SKM-1 (cell line): ENCODE measurements at regions not wholly inside any gene's neighbourhood (a gene's known extent, or its start where the extent isn't known, plus 50 kb on each side); places are given as distances from the start of the nearest gene placed in this dataset.

Experiments used
- DNase-seq: peaks from one replicate; lab custom pipeline; 2025; ENCODE audit not compliant: unreplicated experiment; lab: John Stamatoyannopoulos, UW

DNA sequence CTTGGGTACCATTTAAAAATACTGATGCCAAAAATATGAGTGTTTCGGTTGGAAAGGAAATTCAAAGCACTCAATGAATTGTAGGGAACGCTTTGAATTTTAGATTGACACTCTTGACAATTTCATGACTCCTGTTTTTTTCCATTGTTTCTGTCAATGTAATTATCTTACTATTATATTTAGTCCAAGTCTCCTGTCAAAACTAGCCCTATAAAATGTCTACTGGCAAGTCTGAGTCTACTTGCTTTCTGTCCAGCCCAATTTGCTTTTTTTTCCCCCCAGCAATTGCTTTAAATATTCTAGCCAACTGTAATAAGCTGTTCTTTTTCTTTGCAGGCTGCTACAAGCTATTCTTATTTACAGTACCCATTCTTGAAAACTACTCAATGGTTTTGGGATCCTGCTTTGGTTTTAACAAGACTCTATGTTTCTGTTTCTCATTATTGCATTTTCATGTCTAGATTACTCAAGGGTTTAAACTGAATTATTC, 1103.9 kb upstream of the GJE1 start:
- DNase-seq = no peak

DNA sequence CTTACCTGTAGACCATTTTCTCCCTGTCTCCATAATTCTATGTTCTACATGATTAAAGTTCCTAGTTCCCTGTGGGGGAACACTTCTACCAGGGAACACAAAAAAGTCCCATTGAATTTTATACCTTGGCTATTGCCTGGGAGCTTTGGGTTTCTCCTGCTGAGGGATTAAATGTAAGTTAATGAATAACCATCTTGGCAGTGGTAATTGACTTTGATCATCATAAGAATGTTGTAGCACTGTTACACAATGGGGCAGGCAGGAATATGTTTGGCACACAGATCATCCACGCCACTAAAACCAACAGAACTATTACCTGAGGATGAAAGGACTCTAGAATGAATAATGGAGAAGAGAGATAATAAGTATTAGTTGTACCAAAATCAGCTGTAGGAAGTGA, 1106.2 kb upstream of the GJE1 start:
- no peak for DNase-seq

GRCh38 chr6:141024526-141024925, 1108.2 kb upstream of the GJE1 start:
- no peak for DNase-seq

GRCh38 chr6:141017941-141018340, 1114.8 kb upstream of the GJE1 start:
- DNase-seq = no peak

GRCh38 chr6:141000917-141001316, 1131.8 kb upstream of the GJE1 start:
- no peak for DNase-seq

- no peak for DNase-seq
Observed at GRCh38 chr6:140993515-140993914, 1139.2 kb upstream of the GJE1 start.

DNA sequence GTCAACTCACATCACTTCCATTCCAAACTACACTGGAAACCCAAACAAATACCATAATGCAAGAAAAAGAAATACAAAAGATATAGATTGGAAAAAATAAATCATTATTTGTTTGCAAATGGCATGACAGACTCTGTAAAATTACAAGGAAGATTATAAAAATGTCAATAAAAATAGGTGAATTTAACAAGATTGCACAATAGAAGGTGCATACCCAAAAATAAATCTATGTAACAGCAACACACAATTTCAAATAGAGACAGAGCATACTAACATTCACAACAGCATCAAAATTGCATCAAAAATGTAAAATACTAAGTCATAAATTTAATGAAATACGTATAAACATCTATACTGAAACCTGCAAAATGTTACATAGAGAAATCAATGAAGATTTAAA, 1140.0 kb upstream of the GJE1 start:
- DNase-seq = no peak

- DNase-seq = no peak
Observed at GRCh38 chr6:140988780-140989179, 1143.9 kb upstream of the GJE1 start.

GRCh38 chr6:140987364-140988155, 1145.2 kb upstream of the GJE1 start:
- no peak for DNase-seq

- DNase-seq = no peak
Observed at GRCh38 chr6:140985679-140986275, 1146.9 kb upstream of the GJE1 start.

DNA sequence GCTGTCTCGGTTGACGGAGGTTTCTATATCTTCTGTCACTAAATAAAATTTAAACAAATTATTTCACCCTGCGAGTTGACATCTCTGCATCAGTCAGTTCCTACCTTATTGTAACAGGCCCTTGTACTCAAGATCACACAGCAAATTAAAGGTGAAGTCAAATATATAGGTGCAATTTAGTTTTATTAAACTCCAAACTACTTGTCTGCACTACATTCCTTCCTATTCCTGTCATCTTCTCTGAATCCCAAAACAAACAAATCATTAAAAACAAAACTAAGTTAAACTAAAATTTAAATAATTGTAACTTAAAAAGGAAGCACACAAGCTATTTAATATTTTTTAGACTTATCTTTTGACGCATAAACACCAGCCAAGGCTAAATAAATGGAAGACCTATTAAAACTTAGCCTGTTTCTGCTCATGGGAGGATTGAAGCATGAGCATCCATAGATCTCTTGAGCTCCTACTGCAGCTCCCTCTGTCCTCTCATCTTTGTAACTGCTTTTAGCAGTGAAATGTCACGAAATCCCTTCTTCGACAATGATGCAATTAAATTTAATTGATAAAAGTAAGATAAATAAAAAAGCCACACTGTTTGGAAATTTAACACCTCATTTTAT, 1152.3 kb upstream of the GJE1 start:
- no peak for DNase-seq

DNA sequence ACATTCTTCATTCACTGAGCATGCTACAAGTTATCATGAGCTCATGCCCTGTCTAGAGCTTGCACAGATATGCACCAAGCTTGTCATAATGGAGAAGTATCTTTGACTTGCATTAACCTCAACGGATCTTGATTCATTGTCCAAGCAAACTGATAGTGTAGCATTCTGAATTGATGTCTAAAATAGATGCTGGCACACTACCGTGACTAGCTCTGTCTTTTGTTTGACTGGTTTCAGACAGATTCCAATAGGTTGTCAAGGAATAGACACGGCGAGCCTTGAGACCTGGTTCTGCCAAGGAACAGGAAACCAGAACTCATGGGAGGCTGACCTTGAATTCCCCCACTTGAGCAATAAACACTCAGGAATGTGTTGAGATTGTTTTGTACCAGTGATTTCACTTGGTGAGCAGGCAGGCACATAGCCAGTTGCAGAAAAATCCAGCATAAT, 1153.1 kb upstream of the GJE1 start:
- DNase-seq = no peak

- DNase-seq = no peak
Observed at GRCh38 chr6:140977403-140977802, 1155.3 kb upstream of the GJE1 start.

DNA sequence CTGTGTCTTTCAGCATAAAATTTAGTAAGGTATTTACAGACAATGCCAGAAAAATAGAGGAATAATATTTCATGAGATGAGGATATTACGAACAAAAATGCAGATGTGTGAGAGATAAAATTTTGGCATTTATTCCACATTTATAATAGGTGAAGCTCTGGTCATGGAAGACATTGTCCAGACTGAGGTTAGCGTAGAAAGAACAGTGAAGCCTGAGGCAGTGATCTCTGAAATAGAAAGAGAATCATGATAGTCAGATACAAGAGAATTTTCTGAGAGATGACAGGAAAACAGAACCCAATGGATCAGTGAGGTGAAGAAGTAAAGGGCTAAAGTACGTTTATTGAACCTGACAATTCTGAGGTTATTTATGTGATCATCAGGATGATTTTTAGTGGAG, 1155.9 kb upstream of the GJE1 start:
- no peak for DNase-seq

DNA sequence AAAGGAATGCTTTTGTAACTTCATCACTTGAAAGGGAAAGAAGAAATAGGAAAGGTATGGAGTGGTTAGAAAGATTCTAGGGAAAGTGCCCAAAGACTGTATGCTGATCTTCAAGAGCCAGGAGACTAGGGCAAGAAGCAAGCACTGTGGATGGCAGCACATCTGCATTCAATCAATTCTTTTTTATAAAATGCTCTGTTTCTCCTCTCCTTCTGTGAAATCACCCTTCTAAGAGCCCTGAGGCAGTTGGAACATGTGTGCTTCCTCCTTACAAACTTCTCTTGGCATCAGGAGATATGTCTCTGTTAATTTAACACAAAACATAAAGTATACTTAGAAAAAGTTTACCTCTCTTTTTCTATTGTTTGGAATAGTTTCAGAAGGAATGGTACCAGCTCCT, 1162.2 kb upstream of the GJE1 start:
- no peak for DNase-seq

GRCh38 chr6:140968062-140968461, 1164.7 kb upstream of the GJE1 start:
- DNase-seq = no peak

DNA sequence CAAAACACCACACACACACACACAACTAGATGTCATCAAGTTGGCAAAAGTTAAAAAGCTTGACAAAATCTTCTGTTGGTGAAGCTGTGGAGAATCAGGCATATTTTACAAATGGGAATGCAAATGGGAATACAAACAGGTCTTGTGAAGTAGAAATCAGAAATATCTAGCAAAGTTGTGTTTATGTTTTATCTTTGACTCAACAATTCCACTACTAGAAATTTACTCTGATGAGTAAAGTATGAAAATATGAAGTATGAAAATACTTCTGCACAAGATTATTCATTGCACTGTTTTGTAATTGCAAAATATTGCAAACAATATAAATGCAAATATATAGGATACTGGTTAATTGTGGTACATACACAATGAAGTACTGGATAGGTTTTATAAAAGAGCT, 1166.0 kb upstream of the GJE1 start:
- no peak for DNase-seq

DNA sequence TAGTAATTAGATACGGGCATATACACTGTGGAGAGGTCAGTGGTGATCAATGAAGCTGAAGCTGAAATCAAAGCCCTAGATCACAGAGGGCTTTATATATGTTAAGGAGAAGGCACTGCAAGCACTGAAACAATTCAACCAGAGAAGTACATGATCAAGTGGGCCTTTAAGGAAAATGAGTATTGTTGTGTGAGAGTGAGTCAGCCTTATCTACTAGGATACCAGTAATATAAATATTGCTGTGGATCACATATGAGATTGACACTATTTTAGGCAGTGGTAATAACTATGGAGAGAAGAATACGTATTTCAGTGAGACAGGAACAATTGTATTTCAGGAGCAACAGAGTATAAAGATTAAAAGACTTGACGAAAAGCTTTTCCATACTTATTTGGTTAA, 1172.2 kb upstream of the GJE1 start:
- DNase-seq = no peak

- DNase-seq = no peak
Observed at GRCh38 chr6:140957386-140957785, 1175.3 kb upstream of the GJE1 start.

- DNase-seq = no peak
Observed at GRCh38 chr6:140956571-140957369, 1176.0 kb upstream of the GJE1 start.

DNA sequence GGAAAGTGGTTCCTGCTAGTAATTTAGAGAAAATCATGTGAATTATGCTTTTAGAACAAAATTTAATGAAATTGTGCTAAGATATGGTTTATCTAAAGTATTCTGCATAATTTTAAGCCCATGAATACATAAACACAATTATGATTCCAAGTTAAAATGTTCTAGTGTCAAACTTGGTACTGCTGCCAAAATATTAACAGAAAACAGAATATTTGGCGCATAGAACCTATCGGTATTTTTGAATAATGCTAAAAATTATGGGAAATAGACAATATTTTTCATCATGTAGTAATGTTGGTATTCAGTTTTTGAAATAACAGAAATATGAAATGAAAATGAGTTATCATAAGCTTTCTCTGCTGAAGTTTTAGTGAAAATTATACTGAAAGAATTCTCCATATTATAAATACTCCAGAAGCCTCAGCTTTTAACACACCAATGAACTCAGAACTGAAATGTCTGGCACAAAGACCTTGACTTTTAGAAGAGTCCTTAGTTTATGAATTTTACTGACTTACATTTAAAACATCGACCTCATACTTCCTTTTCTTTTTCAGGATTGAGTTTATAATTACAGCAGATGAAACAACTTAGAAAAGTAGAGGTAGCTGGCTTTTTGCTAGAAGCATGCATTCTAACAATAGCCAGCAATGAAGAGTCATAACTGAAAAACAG, 1192.3 kb upstream of the GJE1 start:
- DNase-seq = no peak
